B cell (primary cell): ENCODE measurements at regions not wholly inside any gene's neighbourhood (a gene's known extent, or its start where the extent isn't known, plus 50 kb on each side); places are given as distances from the start of the nearest gene placed in this dataset.

Source experiments
- ATAC-seq: fragments of 200-7000 bp; cut with Tn5 transposase; one replicate; pipeline ENCODE4 v1.10.0; 2021; ENCODE audit warnings: low read depth, mild to moderate bottlenecking, moderate number of reproducible peaks, moderate library complexity
- CTCF ChIA-PET: fragments of 350-600 bp; sonication (Branson Sonifier 250); formaldehyde crosslinking; loops from one replicate; lab custom pipeline; 2021; ENCODE audit warnings: antibody characterized with exemption, inconsistent platforms; lab: Charles Lee
- POLR2A ChIA-PET: fragments of 350-600 bp; sonication (Branson Sonifier 250); formaldehyde crosslinking; loops from one replicate; lab custom pipeline; 2021; ENCODE audit warnings: antibody characterized with exemption; lab: Charles Lee
- DNase-seq: peaks from one replicate; pipeline ENCODE4 v3.0.0; 2013
- H2AFZ ChIP-seq: 2 replicates; pipeline ENCODE4 v1.6.1; 2012; ENCODE audit warnings: mild to moderate bottlenecking, low read depth, low read length; ENCODE audit not compliant: insufficient read depth, poor library complexity, severe bottlenecking
- H3K27ac ChIP-seq, 2 donors: 1 replicate in 1 of 2; 2 replicates in 1 of 2; pipeline ENCODE4 v1.5.1; 2012 to 2013; ENCODE audit warnings: low read length in 2 of 2, mild to moderate bottlenecking in 2 of 2, moderate library complexity in 1 of 2
- H3K27me3 ChIP-seq, 4 experiments: fragments of 200-600 bp in 1 of 4; sonication (generic) in 1 of 4; replicated peaks in 1 of 4; 1 replicate in 2 of 4; 2 replicates in 2 of 4; pipeline versions ENCODE4 v1.6.1 to v1.7.0; 2013 to 2016; ENCODE audit warnings: low read length in 3 of 4, mild to moderate bottlenecking in 2 of 4, mixed read lengths in 1 of 4, moderate library complexity in 1 of 4; ENCODE audit not compliant: insufficient read depth in 4 of 4, control insufficient read depth in 3 of 4; ENCODE audit errors: control extremely low read depth in 1 of 4
- H3K36me3 ChIP-seq, 2 experiments: replicated peaks in 1 of 2; 1 replicate in 1 of 2; 2 replicates in 1 of 2; pipeline versions ENCODE4 v1.6.1 to v1.7.1; 2013; ENCODE audit warnings: low read length in 1 of 2; ENCODE audit not compliant: insufficient read depth in 2 of 2, control insufficient read depth in 1 of 2; ENCODE audit errors: control extremely low read depth in 1 of 2, extremely low read depth in 1 of 2
- H3K4me1 ChIP-seq, 2 donors: fragments of 200-600 bp in 1 of 2; sonication (generic) in 1 of 2; 1 replicate in 1 of 2; 2 replicates in 1 of 2; pipeline versions ENCODE4 v1.5.1 to v1.6.1; 2013 to 2017; ENCODE audit warnings: low read length in 2 of 2; ENCODE audit not compliant: control insufficient read depth in 2 of 2, insufficient read depth in 2 of 2
- H3K4me2 ChIP-seq: replicated peaks from 2 replicates; pipeline ENCODE3; 2012; ENCODE audit warnings: mild to moderate bottlenecking, low read depth, low read length; ENCODE audit not compliant: poor library complexity, severe bottlenecking
- H3K4me3 ChIP-seq, 5 experiments: fragments of 200-600 bp in 1 of 5; sonication (generic) in 1 of 5; 1 replicate in 3 of 5; 2 replicates in 2 of 5; pipeline versions ENCODE4 v1.5.1 to v1.7.0; 2011 to 2016; ENCODE audit warnings: low read length in 4 of 5, mild to moderate bottlenecking in 4 of 5, low read depth in 2 of 5, control low read depth in 1 of 5, moderate library complexity in 1 of 5; ENCODE audit not compliant: insufficient read depth in 1 of 5; ENCODE audit errors: control extremely low read depth in 1 of 5, extremely low read depth in 1 of 5
- H3K79me2 ChIP-seq: fragments of 200-600 bp; sonication (generic); one replicate; pipeline ENCODE4 v1.6.0; 2016; ENCODE audit warnings: low read length; ENCODE audit not compliant: control insufficient read depth, insufficient read depth
- H3K9ac ChIP-seq: fragments of 200-600 bp; sonication (generic); 2 replicates; pipeline ENCODE4 v1.6.1; 2017; ENCODE audit warnings: mild to moderate bottlenecking, low read length, moderate library complexity
- H3K9me3 ChIP-seq, 3 donors: one replicate each; pipeline versions ENCODE4 v1.6.1 to v1.7.1; 2013; ENCODE audit warnings: low read length in 2 of 3; ENCODE audit not compliant: control insufficient read depth in 2 of 3, insufficient read depth in 1 of 3; ENCODE audit errors: control extremely low read depth in 1 of 3
- H4K20me1 ChIP-seq: 2 replicates; pipeline ENCODE4 v1.6.0; 2012; ENCODE audit warnings: mild to moderate bottlenecking, low read length; ENCODE audit not compliant: insufficient read depth, control insufficient read depth, poor library complexity, severe bottlenecking
- H3K27ac Mint-ChIP-seq: one replicate; pipeline ENCODE4 v1.8.0; 2021; ENCODE audit warnings: mixed read lengths
- H3K27me3 Mint-ChIP-seq: one replicate; pipeline ENCODE4 v1.8.0; 2021; ENCODE audit warnings: mixed read lengths
- H3K4me1 Mint-ChIP-seq: one replicate; pipeline ENCODE4 v1.8.0; 2021; ENCODE audit warnings: mixed read lengths
- H3K4me3 Mint-ChIP-seq: one replicate; pipeline ENCODE4 v1.8.0; 2021; ENCODE audit warnings: mixed read lengths
- H3K9me3 Mint-ChIP-seq: one replicate; pipeline ENCODE4 v1.8.0; 2022; ENCODE audit warnings: mixed read lengths; ENCODE audit not compliant: insufficient read depth
- EZH2 ChIP-seq: IDR thresholded peaks from 2 replicates; pipeline ENCODE4 v1.6.1; 2012; ENCODE audit warnings: borderline replicate concordance, low read depth, mild to moderate bottlenecking, moderate library complexity, low read length; ENCODE audit not compliant: insufficient read depth, poor library complexity, severe bottlenecking
- WGBS: methylation state at CpG from one replicate; pipeline ENCODE4 v1.1.5; 2013; ENCODE audit warnings: missing lambda C conversion rate; ENCODE audit not compliant: insufficient coverage; 5-methylcytosine and 5-hydroxymethylcytosine counted together
- intact Hi-C: fragments of 100-400 bp; cut with micrococcal nuclease; formaldehyde crosslinking; loops from one replicate; pipeline ENCODE4 v1.10.0; 2022
- TF ChIP-seq, protein P1 (sequence below): fragments of 200-600 bp; IDR thresholded peaks from one replicate; pipeline ENCODE4 v1.8.0; 2022; ENCODE audit warnings: antibody characterized with exemption, mild to moderate bottlenecking

DNA sequence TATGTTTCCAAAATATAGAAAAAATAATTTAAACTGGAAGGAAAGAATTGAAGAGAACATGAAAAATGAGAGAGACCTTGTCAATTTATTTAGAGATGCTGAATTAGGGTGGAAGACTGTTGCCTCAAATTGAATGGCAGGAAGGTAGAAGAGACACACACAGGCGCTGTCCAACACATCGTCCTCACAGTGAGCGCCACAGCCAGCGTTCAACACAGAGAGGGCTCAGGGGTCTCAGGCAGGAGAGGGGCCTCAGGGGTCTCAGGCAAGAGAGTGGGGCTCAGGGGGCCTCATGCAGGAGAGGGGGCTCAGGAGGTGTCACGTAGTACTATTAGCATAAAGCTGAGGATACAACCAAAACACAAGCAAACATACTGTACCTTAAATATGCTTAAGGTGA lies 65.7 kb downstream of the TMEM18 start:
- peaks cover 0 to 8% (median 0%) of the 10 kb centered on the region in 4 experiments for H3K27me3 ChIP-seq
- TF ChIP-seq, protein P1, sequence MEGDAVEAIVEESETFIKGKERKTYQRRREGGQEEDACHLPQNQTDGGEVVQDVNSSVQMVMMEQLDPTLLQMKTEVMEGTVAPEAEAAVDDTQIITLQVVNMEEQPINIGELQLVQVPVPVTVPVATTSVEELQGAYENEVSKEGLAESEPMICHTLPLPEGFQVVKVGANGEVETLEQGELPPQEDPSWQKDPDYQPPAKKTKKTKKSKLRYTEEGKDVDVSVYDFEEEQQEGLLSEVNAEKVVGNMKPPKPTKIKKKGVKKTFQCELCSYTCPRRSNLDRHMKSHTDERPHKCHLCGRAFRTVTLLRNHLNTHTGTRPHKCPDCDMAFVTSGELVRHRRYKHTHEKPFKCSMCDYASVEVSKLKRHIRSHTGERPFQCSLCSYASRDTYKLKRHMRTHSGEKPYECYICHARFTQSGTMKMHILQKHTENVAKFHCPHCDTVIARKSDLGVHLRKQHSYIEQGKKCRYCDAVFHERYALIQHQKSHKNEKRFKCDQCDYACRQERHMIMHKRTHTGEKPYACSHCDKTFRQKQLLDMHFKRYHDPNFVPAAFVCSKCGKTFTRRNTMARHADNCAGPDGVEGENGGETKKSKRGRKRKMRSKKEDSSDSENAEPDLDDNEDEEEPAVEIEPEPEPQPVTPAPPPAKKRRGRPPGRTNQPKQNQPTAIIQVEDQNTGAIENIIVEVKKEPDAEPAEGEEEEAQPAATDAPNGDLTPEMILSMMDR: no peak
- TF ChIP-seq EZH2: no peak
- no peak overlapping the region for H3K27ac ChIP-seq
- Mint-ChIP-seq H3K27ac (no peak overlapping the region), H3K27me3 (peaks cover 19% of the 10 kb centered on the region), H3K9me3 (no peaks in the 10 kb centered on the region), H3K4me1 (no peaks in the 10 kb centered on the region), H3K4me3 (no peak overlapping the region)
- H2AFZ ChIP-seq: no peak overlapping the region
- ChIA-PET POLR2A (no interaction called here), CTCF (no interaction called here)
- WGBS: 91% methylated on average over 4 of the region's 5 CpGs
- no peak overlapping the region for H3K4me3 ChIP-seq
- H3K4me1 ChIP-seq: no peaks in the 10 kb centered on the region
- no peak for ATAC-seq
- H4K20me1 ChIP-seq: no peaks in the 10 kb centered on the region
- no peak overlapping the region for H3K4me2 ChIP-seq
- H3K9me3 ChIP-seq: no peaks in the 10 kb centered on the region
- no peak for DNase-seq
- no peaks in the 10 kb centered on the region for H3K36me3 ChIP-seq
- H3K9ac ChIP-seq: no peak overlapping the region
- intact Hi-C loops: no loop called here
- H3K79me2 ChIP-seq: no peaks in the 10 kb centered on the region

DNA sequence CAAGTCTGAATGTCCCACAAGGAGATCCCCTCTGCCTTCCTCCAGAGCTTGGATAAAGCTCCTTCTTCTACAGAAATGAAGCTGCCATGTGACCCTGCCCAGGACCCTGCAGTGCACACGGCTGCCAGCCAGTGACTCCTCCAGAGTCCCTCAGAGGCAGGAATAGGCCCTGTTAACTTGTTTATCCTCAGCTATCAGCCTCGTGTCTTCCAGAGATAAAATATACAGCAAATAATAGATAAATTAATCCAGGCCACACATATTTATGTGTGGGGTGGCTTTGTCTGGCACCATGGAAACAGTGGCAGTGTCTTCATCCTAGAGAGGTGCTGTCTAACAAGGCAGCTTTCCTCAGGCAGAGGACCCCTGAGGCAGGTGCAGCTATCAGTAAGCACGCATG lies 66.7 kb downstream of the TMEM18 start:
- 86% methylated on average over 1 of the region's 3 CpGs for WGBS
- H3K27ac Mint-ChIP-seq: no peak overlapping the region
- intact Hi-C loops: no loop called here

More for the DNA sequence above, 66.7 kb downstream of the TMEM18 start:
- Histone ChIP-seq H3K4me3 (no peak overlapping the region), H3K4me1 (no peaks in the 10 kb centered on the region), H3K79me2 (no peaks in the 10 kb centered on the region), H3K9me3 (peaks cover 0 to 3% (median 0%) of the 10 kb centered on the region in 3 donors), H3K36me3 (no peaks in the 10 kb centered on the region), H3K27me3 (peaks cover 0 to 8% (median 0%) of the 10 kb centered on the region in 4 experiments), H3K4me2 (no peak overlapping the region), H4K20me1 (no peaks in the 10 kb centered on the region), H2AFZ (no peak overlapping the region), H3K9ac (no peak overlapping the region), H3K27ac (no peak overlapping the region)
- CTCF ChIA-PET: no interaction called here
- no peak for TF ChIP-seq EZH2
- TF ChIP-seq, protein P1: no peak
- POLR2A ChIA-PET: no interaction called here
- no peak for DNase-seq
- H3K4me1 Mint-ChIP-seq: no peaks in the 10 kb centered on the region
- H3K9me3 Mint-ChIP-seq: no peaks in the 10 kb centered on the region
- H3K27me3 Mint-ChIP-seq: peaks cover 14% of the 10 kb centered on the region
- H3K4me3 Mint-ChIP-seq: no peak overlapping the region
- ATAC-seq: no peak
